ENCODE measurements at regions not wholly inside any gene's neighbourhood (a gene's known extent, or its start where the extent isn't known, plus 50 kb on each side); places are given as distances from the start of the nearest gene placed in this dataset.

- intact Hi-C loops (cut with micrococcal nuclease): no loop called here
Measured at GRCh38 chr2:48250943-48251342, 63.5 kb upstream of the FOXN2 start.

- intact Hi-C loops (cut with micrococcal nuclease): no loop called here
Measured at GRCh38 chr2:48251437-48252148, 62.9 kb upstream of the FOXN2 start.

GRCh38 chr2:48253301-48253700, 61.2 kb upstream of the FOXN2 start:
- intact Hi-C loops (cut with micrococcal nuclease): no loop called here

- intact Hi-C loops (cut with micrococcal nuclease): no loop called here
Measured at GRCh38 chr2:48254839-48255238, 59.6 kb upstream of the FOXN2 start.

- intact Hi-C loops (cut with micrococcal nuclease): no loop called here
Measured at GRCh38 chr2:48257456-48257855, 57.0 kb upstream of the FOXN2 start.

- intact Hi-C loops (cut with micrococcal nuclease): no loop called here
Measured at GRCh38 chr2:48258481-48259149, 55.9 kb upstream of the FOXN2 start.

GRCh38 chr2:48259811-48260210, 54.7 kb upstream of the FOXN2 start:
- intact Hi-C loops (cut with micrococcal nuclease): no loop called here

GRCh38 chr2:48264627-48265026, 49.9 kb upstream of the FOXN2 start:
- intact Hi-C loops (cut with micrococcal nuclease): no loop called here

Data from T-helper 2 cell treated with Interferon-gamma antibody and Interleukin-4, amounts not matched to agents 100 ng/mL and 5 ng/mL, for 36 hours (primary cell).